ENCODE measurements at regions not wholly inside any gene's neighbourhood (a gene's known extent, or its start where the extent isn't known, plus 50 kb on each side); places are given as distances from the start of the nearest gene placed in this dataset.

GRCh38 chr14:76314521-76315034 is 61.4 kb upstream of the ESRRB start:
- H3K79me2 ChIP-seq (ENCODE audit: control insufficient read depth, insufficient read depth, low read length) = no peaks in the 10 kb centered on the region
- no peak overlapping the region for H2AFZ ChIP-seq (ENCODE audit: control insufficient read depth, low read length)
- no peak for DNase-seq (ENCODE audit: low read depth, low spot score)
- no peaks in the 10 kb centered on the region for H3K4me1 ChIP-seq (ENCODE audit: control insufficient read depth, extremely low read depth, insufficient read depth, low read length)
- H3K9me3 ChIP-seq (ENCODE audit: control insufficient read depth, low read depth, low read length) = no peaks in the 10 kb centered on the region
- TF ChIP-seq CTCF (optimal IDR thresholded peaks at IDR 0.05 in 1 of 3, IDR thresholded peaks at IDR 0.05 in 1 of 3, conservative IDR thresholded peaks at IDR 0.05 in 1 of 3; ENCODE audit: extremely low read depth in 1 of 3, insufficient read depth in 2 of 3, low read length in 3 of 3) (no peak), EZH2 (IDR thresholded peaks at IDR 0.05; ENCODE audit: low read length) (no peak)
- H3K27me3 ChIP-seq (ENCODE audit: control insufficient read depth, extremely low read depth, insufficient read depth, low read length) = peaks cover 22% of the 10 kb centered on the region
- no peak for FAIRE-seq
- H3K27ac ChIP-seq (ENCODE audit: control insufficient read depth, insufficient read depth, low read length) = no peak overlapping the region
- no peak overlapping the region for H3K4me3 ChIP-seq (ENCODE audit: control insufficient read depth in 2 of 3, extremely low read depth in 1 of 3, insufficient read depth in 2 of 3, low read depth in 1 of 3, low read length in 3 of 3)
- dilution Hi-C loops (cut with MboI; ENCODE audit: extremely low pct_ligation_motif_present, low sequenced_read_pairs) = no loop called here
- H3K4me2 ChIP-seq (ENCODE audit: control insufficient read depth, extremely low read depth, insufficient read depth, low read depth, low read length) = no peak overlapping the region
- no peak overlapping the region for H3K9ac ChIP-seq (ENCODE audit: control insufficient read depth, extremely low read depth, insufficient read depth, low read length)
- H3K9me1 ChIP-seq (ENCODE audit: control insufficient read depth, extremely low read depth, insufficient read depth, low read length) = no peaks in the 10 kb centered on the region
- H3K36me3 ChIP-seq (ENCODE audit: control insufficient read depth in 2 of 2, extremely low read depth in 1 of 2, insufficient read depth in 2 of 2, low read length in 2 of 2) = no peaks in the 10 kb centered on the region
- no peaks in the 10 kb centered on the region for H4K20me1 ChIP-seq (ENCODE audit: control insufficient read depth, extremely low read depth, insufficient read depth, low read length)

DNA sequence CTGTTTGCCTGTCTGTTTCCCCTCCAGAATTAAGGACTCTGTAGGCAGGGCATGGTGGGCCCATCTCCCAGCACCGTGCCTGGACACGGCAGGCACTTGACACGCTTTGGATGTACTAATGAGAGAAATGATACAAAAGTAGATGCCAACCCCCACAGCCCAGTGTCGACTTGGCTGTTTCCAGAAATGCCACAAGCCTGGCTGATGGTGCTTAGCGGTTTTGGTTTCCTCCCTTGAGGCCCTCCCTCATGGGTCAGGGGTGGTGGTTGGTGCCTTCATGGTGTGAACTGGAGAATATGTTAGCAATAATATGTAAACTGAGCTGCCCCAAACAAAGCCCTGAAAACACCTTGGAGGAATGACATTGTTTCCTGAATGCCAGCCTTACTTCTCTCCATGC is 55.5 kb upstream of the ESRRB start:
- dilution Hi-C loops (cut with MboI; ENCODE audit: extremely low pct_ligation_motif_present, low sequenced_read_pairs) = no loop called here
- no peaks in the 10 kb centered on the region for H3K36me3 ChIP-seq (ENCODE audit: control insufficient read depth in 2 of 2, extremely low read depth in 1 of 2, insufficient read depth in 2 of 2, low read length in 2 of 2)
- no peak overlapping the region for H3K9ac ChIP-seq (ENCODE audit: control insufficient read depth, extremely low read depth, insufficient read depth, low read length)
- H3K27me3 ChIP-seq (ENCODE audit: control insufficient read depth, extremely low read depth, insufficient read depth, low read length) = peaks cover 3% of the 10 kb centered on the region
- H3K4me3 ChIP-seq (ENCODE audit: control insufficient read depth in 2 of 3, extremely low read depth in 1 of 3, insufficient read depth in 2 of 3, low read depth in 1 of 3, low read length in 3 of 3) = no peak overlapping the region
- no peaks in the 10 kb centered on the region for H4K20me1 ChIP-seq (ENCODE audit: control insufficient read depth, extremely low read depth, insufficient read depth, low read length)
- TF ChIP-seq EZH2 (IDR thresholded peaks at IDR 0.05; ENCODE audit: low read length) (no peak), CTCF (optimal IDR thresholded peaks at IDR 0.05 in 1 of 3, IDR thresholded peaks at IDR 0.05 in 1 of 3, conservative IDR thresholded peaks at IDR 0.05 in 1 of 3; ENCODE audit: extremely low read depth in 1 of 3, insufficient read depth in 2 of 3, low read length in 3 of 3) (no peak)
- peaks cover 4% of the 10 kb centered on the region for H3K4me1 ChIP-seq (ENCODE audit: control insufficient read depth, extremely low read depth, insufficient read depth, low read length)
- no peaks in the 10 kb centered on the region for H3K9me3 ChIP-seq (ENCODE audit: control insufficient read depth, low read depth, low read length)
- DNase-seq (ENCODE audit: low read depth, low spot score) (no peak), FAIRE-seq (no peak)
- H3K9me1 ChIP-seq (ENCODE audit: control insufficient read depth, extremely low read depth, insufficient read depth, low read length) = no peaks in the 10 kb centered on the region
- no peak overlapping the region for H2AFZ ChIP-seq (ENCODE audit: control insufficient read depth, low read length)
- H3K4me2 ChIP-seq (ENCODE audit: control insufficient read depth, extremely low read depth, insufficient read depth, low read depth, low read length) = no peak overlapping the region
- no peaks in the 10 kb centered on the region for H3K79me2 ChIP-seq (ENCODE audit: control insufficient read depth, insufficient read depth, low read length)
- no peak overlapping the region for H3K27ac ChIP-seq (ENCODE audit: control insufficient read depth, insufficient read depth, low read length)

Measured in keratinocyte (primary cell).